RWPE1 (cell line): ENCODE measurements at regions not wholly inside any gene's neighbourhood (a gene's known extent, or its start where the extent isn't known, plus 50 kb on each side); places are given as distances from the start of the nearest gene placed in this dataset.

Experiments used
- CTCF ChIA-PET: fragments of 350-600 bp; sonication (Branson Sonifier 250); formaldehyde crosslinking; extraction: SDS; loops from one replicate; lab custom pipeline; 2021; lab: Yijun Ruan, JAX
- POLR2A ChIA-PET: fragments of 400-600 bp; formaldehyde crosslinking; extraction: SDS; loops from one replicate; lab custom pipeline; 2020; ENCODE audit warnings: antibody characterized with exemption; ENCODE audit not compliant: low non-redundant PET; lab: Yijun Ruan, JAX
- DNase-seq: peaks from one replicate; pipeline ENCODE4 v3.0.0; 2012; ENCODE audit warnings: low spot score
- H3K27ac ChIP-seq: fragments of 450-650 bp; 2 replicates; pipeline ENCODE4 v1.5.1; 2017
- TF ChIP-seq, protein P1 (sequence below): fragments of 450-650 bp; conservative IDR thresholded peaks from 2 replicates; pipeline ENCODE4 v1.5.1; 2017; ENCODE audit warnings: low read depth, mild to moderate bottlenecking

DNA sequence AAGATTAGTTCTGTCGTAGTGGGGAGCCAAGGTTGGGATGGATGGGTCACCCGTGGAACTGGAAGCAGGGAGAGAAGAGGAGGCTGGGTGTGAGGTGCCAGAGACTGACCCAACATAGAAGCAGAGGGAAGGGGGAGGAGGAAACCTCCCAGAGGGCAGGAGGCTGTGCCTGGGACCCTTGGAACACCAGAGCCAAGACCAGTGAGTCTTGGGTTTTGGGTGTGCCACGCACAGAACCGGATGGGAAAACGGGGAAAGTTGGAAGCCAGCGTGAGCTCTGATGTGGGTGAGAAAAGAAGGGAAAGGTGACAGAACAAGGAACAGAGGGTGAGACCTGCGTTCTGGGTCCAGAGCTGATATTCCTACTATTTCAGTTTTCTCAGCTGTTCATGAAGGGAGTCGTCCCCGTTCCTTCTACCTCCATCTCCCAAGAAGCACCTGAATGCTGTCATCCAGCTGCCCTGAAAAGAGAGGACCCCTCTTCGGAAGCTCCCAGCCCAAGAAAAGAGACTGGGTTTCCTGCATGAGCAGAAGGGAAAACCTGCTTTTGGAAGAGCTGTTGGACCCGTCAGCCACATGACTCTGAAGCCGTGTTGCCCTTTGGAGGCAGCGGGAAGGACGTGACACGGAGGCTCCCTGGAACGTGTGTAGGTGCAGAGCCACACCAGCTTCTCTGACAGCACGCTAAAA, 250.1 kb downstream of the NDUFA10 start:
- DNase-seq, result no peak
- POLR2A ChIA-PET, result no interaction called here
- CTCF ChIA-PET, result interaction anchor here (0.5 kb wide), 1 partner anchor 241 kb away, joined by 3 read pairs; no protein-coding TSS in a partner anchor
- no peak overlapping the region for H3K27ac ChIP-seq
- TF ChIP-seq, protein P1, sequence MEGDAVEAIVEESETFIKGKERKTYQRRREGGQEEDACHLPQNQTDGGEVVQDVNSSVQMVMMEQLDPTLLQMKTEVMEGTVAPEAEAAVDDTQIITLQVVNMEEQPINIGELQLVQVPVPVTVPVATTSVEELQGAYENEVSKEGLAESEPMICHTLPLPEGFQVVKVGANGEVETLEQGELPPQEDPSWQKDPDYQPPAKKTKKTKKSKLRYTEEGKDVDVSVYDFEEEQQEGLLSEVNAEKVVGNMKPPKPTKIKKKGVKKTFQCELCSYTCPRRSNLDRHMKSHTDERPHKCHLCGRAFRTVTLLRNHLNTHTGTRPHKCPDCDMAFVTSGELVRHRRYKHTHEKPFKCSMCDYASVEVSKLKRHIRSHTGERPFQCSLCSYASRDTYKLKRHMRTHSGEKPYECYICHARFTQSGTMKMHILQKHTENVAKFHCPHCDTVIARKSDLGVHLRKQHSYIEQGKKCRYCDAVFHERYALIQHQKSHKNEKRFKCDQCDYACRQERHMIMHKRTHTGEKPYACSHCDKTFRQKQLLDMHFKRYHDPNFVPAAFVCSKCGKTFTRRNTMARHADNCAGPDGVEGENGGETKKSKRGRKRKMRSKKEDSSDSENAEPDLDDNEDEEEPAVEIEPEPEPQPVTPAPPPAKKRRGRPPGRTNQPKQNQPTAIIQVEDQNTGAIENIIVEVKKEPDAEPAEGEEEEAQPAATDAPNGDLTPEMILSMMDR, result no peak

DNA sequence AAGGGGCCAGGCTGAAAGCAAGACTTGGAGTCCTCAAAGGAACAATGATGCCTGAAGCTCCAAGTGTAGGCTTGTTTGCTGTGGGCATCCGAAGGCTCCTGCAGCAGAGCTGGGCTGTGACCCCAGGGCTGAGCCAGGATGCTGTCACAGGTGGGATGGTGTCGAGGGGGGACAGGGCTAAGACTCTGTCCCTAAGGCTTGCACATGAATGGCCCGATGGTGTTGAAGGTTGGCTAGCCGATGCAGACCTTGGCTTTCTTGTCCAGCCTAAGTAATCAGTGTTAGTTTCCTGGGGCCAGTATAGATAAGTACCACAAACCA, 251.0 kb downstream of the NDUFA10 start:
- TF ChIP-seq, protein P1, result no peak
- no peak overlapping the region for H3K27ac ChIP-seq
- DNase-seq, result no peak
- ChIA-PET CTCF (no interaction called here), POLR2A (no interaction called here)

DNA sequence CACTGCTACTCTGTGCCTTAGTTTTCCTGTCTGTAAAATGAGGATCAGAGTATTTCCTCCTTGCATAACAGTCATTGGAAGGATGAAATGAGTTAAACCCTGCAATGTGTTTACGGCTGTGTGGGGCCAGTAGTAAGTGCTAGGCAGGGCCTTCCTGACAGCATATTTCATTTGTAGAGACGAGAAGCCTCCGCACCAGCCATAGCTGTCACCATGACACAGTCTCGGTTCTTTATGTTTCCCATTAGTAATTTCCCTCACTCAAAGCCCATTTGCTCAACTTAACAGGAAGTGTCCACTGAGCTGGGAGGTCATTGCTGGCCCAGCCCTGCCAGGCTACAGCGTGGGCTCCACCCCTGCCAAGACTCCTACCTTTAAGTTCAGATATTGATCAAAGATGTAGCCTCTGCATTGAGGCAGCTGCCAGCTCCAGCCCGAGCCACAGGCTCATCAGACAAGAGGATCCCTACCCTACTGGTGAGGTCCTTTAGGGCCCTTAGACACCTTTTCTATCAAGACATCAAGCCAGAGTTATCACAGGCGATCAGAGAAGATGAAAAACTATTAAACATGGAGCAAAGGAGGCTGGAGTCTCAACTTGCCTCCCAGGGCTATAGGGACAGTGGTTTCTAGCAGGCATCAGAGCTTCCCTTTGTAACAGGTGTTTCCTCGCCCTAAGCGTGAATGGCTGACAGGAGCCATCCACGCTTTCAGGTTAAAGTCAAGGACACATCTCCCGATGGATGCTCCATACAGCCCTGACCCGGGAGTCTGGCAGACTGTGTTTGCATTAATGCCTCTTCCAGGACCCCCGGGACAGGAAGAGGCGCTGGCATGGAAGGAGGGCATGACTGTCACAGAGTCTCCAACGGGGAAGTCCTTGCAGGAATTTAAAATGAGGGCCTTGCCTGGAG, 251.7 kb downstream of the NDUFA10 start:
- CTCF ChIA-PET, result no interaction called here
- no peak for DNase-seq
- TF ChIP-seq, protein P1, result no peak

DNA sequence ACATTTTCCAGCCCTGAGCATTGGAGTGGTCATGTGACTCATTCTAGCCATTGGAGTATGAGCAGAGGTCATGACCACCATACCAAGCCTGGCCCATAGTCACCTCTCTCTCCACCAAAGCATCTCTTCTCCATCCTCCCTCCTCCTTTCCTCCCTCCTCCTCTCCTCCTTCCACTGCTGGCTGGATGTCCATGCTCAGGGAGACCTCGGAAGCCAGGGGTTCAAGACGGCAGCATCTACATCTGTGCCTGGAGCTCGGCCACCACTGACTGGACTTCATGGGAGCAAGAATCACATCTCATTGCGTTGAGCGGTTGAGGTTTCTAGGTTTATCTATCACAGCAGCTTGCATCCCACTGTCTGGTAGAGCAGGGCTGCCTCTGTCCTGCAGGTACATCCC, 252.4 kb downstream of the NDUFA10 start:
- POLR2A ChIA-PET, result no interaction called here
- TF ChIP-seq, protein P1, result no peak
- DNase-seq, result no peak
- no peak overlapping the region for H3K27ac ChIP-seq
- CTCF ChIA-PET, result no interaction called here

More for the DNA sequence above, 251.7 kb downstream of the NDUFA10 start:
- POLR2A ChIA-PET, result no interaction called here
- no peak overlapping the region for H3K27ac ChIP-seq

DNA sequence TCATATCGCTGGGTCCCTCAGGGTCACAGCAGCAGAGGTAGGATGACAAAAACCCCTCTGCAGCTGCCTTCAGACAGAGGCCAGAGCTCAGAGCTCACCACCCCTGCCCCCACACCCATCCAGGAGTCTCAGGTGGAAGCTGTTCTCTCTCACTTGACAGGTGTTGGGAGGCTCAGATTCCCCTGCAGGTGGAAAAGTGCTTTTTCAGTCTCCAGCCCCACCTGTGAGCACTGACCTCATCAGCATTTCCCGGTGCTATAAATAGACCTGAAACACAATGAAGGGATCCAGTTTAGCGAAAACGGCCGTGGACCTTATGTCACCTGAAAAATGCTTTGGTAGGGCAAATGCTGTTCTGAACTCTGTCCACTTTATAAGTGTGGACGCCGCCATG, 254.9 kb downstream of the NDUFA10 start:
- no peak for DNase-seq
- TF ChIP-seq, protein P1, result no peak
- ChIA-PET POLR2A (no interaction called here), CTCF (interaction anchor here (0.7 kb wide), 1 partner anchor 43 kb away, joined by 4 read pairs; no protein-coding TSS in a partner anchor)
- no peak overlapping the region for H3K27ac ChIP-seq

GRCh38 chr2:239769554-239770245, 255.4 kb downstream of the NDUFA10 start:
- TF ChIP-seq, protein P1, result no peak
- DNase-seq, result no peak
- POLR2A ChIA-PET, result no interaction called here
- H3K27ac ChIP-seq, result no peak overlapping the region
- CTCF ChIA-PET, result interaction anchor here (0.7 kb wide), 1 partner anchor 43 kb away, joined by 4 read pairs; no protein-coding TSS in a partner anchor
